ENCODE measurements at regions not wholly inside any gene's neighbourhood (a gene's known extent, or its start where the extent isn't known, plus 50 kb on each side); places are given as distances from the start of the nearest gene placed in this dataset.
"Not testable (repeated sequence)": the region's sequence is repeated elsewhere in the genome, so short reads cannot be mapped to it uniquely, and the experiment has no call there.

DNA sequence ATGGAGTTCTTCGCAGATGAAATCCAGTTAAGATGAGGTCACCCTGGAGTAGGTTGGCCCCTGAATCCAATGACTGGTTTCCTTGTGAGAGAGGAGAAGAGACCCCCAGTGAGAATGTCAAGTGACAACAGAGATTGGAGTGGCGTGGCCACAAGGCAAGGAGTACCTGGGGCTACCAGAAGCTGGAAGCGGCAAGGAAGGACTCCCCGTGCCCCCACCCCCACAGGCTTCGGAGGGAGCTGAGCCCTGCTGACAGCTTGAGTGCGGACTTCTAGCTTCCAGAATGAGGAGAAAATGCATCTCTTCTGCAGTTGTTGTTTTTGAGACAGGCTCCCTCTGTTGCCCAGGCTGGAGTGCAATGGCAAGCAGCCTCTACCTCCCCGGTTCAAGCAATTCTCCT is 78.0 kb upstream of the HPCAL1 start:
- H3K27ac Mint-ChIP-seq, result no peak overlapping the region
- H3K27me3 Mint-ChIP-seq, result no peaks in the 10 kb centered on the region
- H3K36me3 Mint-ChIP-seq (ENCODE audit: low read depth), result no peaks in the 10 kb centered on the region

GRCh38 chr2:10225291-10226037 is 77.2 kb upstream of the HPCAL1 start:
- no peaks in the 10 kb centered on the region for H3K36me3 Mint-ChIP-seq (ENCODE audit: low read depth)
- no peak for DNase-seq
- H3K4me3 Mint-ChIP-seq, result no peak overlapping the region
- H3K27me3 Mint-ChIP-seq, result no peaks in the 10 kb centered on the region
- H3K4me1 Mint-ChIP-seq (ENCODE audit: low read depth), result peaks cover 2% of the 10 kb centered on the region
- H3K27ac Mint-ChIP-seq, result no peak overlapping the region
- H3K9me3 Mint-ChIP-seq, result no peaks in the 10 kb centered on the region

More for the DNA sequence above, 78.0 kb upstream of the HPCAL1 start:
- H3K4me1 Mint-ChIP-seq (ENCODE audit: low read depth), result peaks cover 2% of the 10 kb centered on the region
- no peak overlapping the region for H3K4me3 Mint-ChIP-seq
- no peak for DNase-seq
- no peaks in the 10 kb centered on the region for H3K9me3 Mint-ChIP-seq

- H3K27ac Mint-ChIP-seq, result no peak overlapping the region
- DNase-seq, result no peak
- peaks cover 2% of the 10 kb centered on the region for H3K4me1 Mint-ChIP-seq (ENCODE audit: low read depth)
- no peak overlapping the region for H3K4me3 Mint-ChIP-seq
- no peaks in the 10 kb centered on the region for H3K27me3 Mint-ChIP-seq
- no peaks in the 10 kb centered on the region for H3K9me3 Mint-ChIP-seq
- H3K36me3 Mint-ChIP-seq (ENCODE audit: low read depth), result no peaks in the 10 kb centered on the region
These were observed 76.5 kb upstream of the HPCAL1 start for GRCh38 chr2:10226038-10226724.

GRCh38 chr2:10228611-10229365 is 73.9 kb upstream of the HPCAL1 start:
- DNase-seq, result no peak
- Mint-ChIP-seq H3K4me1 (ENCODE audit: low read depth) (peaks cover 3% of the 10 kb centered on the region), H3K36me3 (ENCODE audit: low read depth) (no peaks in the 10 kb centered on the region), H3K27ac (no peak overlapping the region), H3K4me3 (no peak overlapping the region), H3K9me3 (peaks cover 6% of the 10 kb centered on the region), H3K27me3 (no peaks in the 10 kb centered on the region)

GRCh38 chr2:10229462-10230099 is 73.1 kb upstream of the HPCAL1 start:
- Mint-ChIP-seq H3K36me3 (ENCODE audit: low read depth) (no peaks in the 10 kb centered on the region), H3K27ac (no peak overlapping the region), H3K4me3 (no peak overlapping the region), H3K9me3 (peaks cover 6% of the 10 kb centered on the region), H3K27me3 (no peaks in the 10 kb centered on the region), H3K4me1 (ENCODE audit: low read depth) (peaks cover 3% of the 10 kb centered on the region)
- DNase-seq, result no peak

DNA sequence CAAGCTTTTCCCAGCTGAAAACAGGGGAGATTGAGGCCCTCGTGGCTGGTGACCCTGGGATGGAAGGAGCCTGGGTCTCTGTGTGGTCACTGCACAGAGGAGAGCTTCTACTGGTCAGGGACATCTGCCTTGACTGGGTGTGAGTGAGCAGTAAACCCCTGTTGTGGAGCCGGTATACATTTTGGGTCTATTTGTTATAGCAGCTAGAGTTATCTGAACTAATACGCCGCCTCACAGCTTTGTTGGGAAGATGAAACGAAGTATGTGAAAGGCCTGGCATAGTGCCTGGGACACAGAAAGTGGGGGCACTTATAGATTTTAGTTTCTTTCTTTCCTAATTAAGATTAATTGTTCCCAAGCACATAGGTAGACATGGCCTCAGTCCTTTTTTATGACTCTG is 72.2 kb upstream of the HPCAL1 start:
- H3K27ac Mint-ChIP-seq, result no peak overlapping the region

GRCh38 chr2:10230921-10231320 is 71.8 kb upstream of the HPCAL1 start:
- H3K27me3 Mint-ChIP-seq; H3K36me3 Mint-ChIP-seq (ENCODE audit: low read depth); H3K4me1 Mint-ChIP-seq (ENCODE audit: low read depth); H3K4me3 Mint-ChIP-seq; H3K9me3 Mint-ChIP-seq; H3K27ac Mint-ChIP-seq; DNase-seq: not testable (repeated sequence)

More for the DNA sequence above, 72.2 kb upstream of the HPCAL1 start:
- no peaks in the 10 kb centered on the region for H3K27me3 Mint-ChIP-seq
- H3K4me3 Mint-ChIP-seq, result no peak overlapping the region
- H3K9me3 Mint-ChIP-seq, result peaks cover 6% of the 10 kb centered on the region
- DNase-seq, result no peak
- peaks cover 3% of the 10 kb centered on the region for H3K4me1 Mint-ChIP-seq (ENCODE audit: low read depth)
- no peaks in the 10 kb centered on the region for H3K36me3 Mint-ChIP-seq (ENCODE audit: low read depth)

- Mint-ChIP-seq H3K4me3 (no peak overlapping the region), H3K36me3 (ENCODE audit: low read depth) (no peaks in the 10 kb centered on the region), H3K27ac (no peak overlapping the region), H3K9me3 (peaks cover 6% of the 10 kb centered on the region), H3K4me1 (ENCODE audit: low read depth) (peaks cover 3% of the 10 kb centered on the region), H3K27me3 (peaks cover 4% of the 10 kb centered on the region)
- DNase-seq, result no peak
These were observed 71.1 kb upstream of the HPCAL1 start for GRCh38 chr2:10231551-10232085.

- peaks cover 4% of the 10 kb centered on the region for H3K27me3 Mint-ChIP-seq
- H3K9me3 Mint-ChIP-seq, result peaks cover 6% of the 10 kb centered on the region
- H3K27ac Mint-ChIP-seq, result no peak overlapping the region
- H3K4me1 Mint-ChIP-seq (ENCODE audit: low read depth), result peaks cover 3% of the 10 kb centered on the region
- no peak for DNase-seq
- no peak overlapping the region for H3K4me3 Mint-ChIP-seq
- no peaks in the 10 kb centered on the region for H3K36me3 Mint-ChIP-seq (ENCODE audit: low read depth)
These were observed 70.4 kb upstream of the HPCAL1 start for GRCh38 chr2:10232096-10232815.

DNA sequence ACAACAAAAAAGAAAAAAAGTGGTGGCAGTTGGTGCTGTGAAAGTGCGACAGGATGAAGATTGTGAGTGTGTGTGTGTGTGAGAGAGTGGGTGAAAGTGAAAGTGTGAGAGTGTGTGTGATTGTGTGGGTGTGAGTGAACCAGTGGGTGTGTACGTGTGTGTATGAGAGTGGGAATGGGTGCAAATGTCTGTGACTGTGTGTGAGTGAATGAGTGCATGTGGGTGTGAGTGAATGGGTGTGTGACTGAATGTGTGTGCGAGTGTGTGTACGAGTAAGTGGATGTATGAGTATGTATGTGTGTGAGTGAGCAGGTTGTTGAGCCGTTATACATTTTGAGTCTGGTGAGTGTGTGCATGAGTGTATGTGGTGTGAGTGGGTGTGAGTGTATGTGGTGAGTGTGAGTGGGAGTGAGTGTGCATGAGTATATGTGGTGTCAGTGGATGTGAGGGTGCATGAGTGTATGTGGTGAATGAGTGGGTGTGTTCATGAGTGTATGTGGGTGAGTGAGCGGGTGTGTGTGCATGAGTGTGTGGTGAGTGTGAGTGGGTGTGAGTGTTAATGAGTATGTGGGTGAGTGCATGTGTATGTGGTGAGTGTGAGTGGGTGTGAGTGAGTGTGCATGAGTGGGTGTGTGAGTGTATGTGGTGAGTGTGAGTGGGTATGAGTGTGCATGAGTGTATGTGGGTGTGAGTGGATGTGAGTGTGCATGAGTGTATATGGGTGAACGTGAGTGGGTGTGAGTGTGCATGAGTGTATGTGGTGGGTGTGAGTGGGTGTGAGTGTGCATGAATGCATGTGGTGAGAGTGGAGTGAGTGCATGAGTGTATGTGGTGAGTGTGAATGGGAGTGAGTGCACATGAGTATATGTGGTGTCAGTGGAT is 69.3 kb upstream of the HPCAL1 start:
- Mint-ChIP-seq H3K4me3 (no peak overlapping the region), H3K4me1 (ENCODE audit: low read depth) (peaks cover 3% of the 10 kb centered on the region), H3K27ac (peak overlapping the region; percentile 7), H3K9me3 (peaks cover 6% of the 10 kb centered on the region), H3K36me3 (ENCODE audit: low read depth) (no peaks in the 10 kb centered on the region), H3K27me3 (peaks cover 4% of the 10 kb centered on the region)
- no peak for DNase-seq

DNA sequence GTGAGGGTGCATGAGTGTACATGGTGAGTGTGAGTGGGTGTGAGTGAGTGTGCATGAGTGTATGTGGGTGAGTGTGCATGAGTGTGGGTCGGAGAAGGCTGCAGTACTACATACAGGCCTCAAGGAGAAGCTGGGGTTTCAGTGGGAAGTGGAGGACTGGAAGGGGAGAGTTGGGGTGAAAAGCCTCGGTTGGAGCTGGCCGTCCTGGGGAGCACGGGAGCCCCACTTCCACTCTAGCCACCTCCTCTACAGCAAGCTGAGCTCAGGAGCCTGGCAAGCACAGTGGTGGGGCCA is 68.7 kb upstream of the HPCAL1 start:
- H3K27me3 Mint-ChIP-seq, result peaks cover 4% of the 10 kb centered on the region
- H3K27ac Mint-ChIP-seq, result no peak overlapping the region
- peaks cover 3% of the 10 kb centered on the region for H3K4me1 Mint-ChIP-seq (ENCODE audit: low read depth)
- no peak for DNase-seq
- H3K4me3 Mint-ChIP-seq, result no peak overlapping the region
- H3K9me3 Mint-ChIP-seq, result peaks cover 6% of the 10 kb centered on the region
- no peaks in the 10 kb centered on the region for H3K36me3 Mint-ChIP-seq (ENCODE audit: low read depth)

DNA sequence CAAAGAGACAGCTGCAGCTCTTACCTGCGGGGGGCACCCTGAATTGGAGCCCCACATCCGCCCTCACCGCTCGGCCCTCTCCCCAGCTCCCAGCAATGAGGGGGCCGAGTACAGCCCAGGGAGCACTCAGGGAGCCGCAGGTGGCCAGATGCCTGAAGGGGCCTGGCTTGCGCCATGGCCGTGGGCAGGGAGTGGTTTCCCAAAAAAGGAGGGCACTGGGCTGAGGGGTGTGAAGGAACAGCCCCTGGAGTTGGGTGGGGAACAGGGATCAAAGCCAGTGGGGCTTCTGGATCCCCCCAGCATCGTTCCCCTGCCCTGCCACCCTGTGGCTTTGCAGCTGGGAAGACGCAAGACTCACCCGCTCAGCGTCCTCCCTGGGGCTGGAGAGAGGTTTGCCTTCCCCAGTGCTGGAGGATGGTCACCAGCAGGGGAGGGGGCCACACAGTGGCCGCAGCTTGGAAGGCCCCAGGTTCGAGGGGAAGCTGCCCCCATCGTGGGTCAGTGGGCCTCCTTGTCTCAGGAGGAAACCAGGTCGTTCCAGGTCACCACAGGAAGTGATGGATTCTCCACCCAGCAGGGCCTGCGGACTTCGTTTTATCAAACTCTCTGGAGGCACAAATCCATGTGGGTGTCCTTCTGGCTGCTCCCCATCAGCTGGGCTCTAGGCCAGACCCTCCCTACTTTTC is 68.2 kb upstream of the HPCAL1 start:
- Mint-ChIP-seq H3K27me3 (peaks cover 4% of the 10 kb centered on the region), H3K36me3 (ENCODE audit: low read depth) (no peaks in the 10 kb centered on the region), H3K4me3 (no peak overlapping the region), H3K4me1 (ENCODE audit: low read depth) (peaks cover 3% of the 10 kb centered on the region), H3K9me3 (peaks cover 6% of the 10 kb centered on the region), H3K27ac (no peak overlapping the region)
- no peak for DNase-seq

Measured in activated T-cell treated with anti-CD3 and anti-CD28 coated beads, Interleukin-2, amount 50 U/mL, for 24 hours (primary cell).